HG03342 (cell line): ENCODE measurements at regions not wholly inside any gene's neighbourhood (a gene's known extent, or its start where the extent isn't known, plus 50 kb on each side); places are given as distances from the start of the nearest gene placed in this dataset.

Experiments used
- ATAC-seq: cut with Tn5 transposase; IDR thresholded peaks from one replicate; pipeline ENCODE4 v1.9.1; 2021; ENCODE audit warnings: mild to moderate bottlenecking, moderate library complexity; ENCODE audit not compliant: unreplicated experiment

DNA sequence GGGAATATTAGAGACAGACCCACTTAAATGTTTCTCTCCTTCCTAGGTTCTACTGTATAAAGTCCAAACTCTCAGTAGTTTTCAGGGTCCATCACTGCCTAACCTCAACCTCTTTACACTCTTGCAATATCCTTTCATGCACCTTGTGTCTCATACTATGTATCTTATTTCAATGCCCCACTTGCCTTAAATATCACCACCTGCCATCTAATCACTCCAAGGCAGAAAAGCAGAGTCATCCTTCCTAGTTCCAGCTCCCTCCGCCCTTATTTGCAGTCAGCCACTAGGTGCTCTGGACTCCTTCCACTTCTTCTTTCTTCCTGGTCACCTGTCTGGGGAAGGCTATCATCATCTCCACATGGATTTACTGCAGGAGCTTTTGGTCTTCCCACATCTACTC is 322.0 kb downstream of the MFSD1 start:
- no peak for ATAC-seq

DNA sequence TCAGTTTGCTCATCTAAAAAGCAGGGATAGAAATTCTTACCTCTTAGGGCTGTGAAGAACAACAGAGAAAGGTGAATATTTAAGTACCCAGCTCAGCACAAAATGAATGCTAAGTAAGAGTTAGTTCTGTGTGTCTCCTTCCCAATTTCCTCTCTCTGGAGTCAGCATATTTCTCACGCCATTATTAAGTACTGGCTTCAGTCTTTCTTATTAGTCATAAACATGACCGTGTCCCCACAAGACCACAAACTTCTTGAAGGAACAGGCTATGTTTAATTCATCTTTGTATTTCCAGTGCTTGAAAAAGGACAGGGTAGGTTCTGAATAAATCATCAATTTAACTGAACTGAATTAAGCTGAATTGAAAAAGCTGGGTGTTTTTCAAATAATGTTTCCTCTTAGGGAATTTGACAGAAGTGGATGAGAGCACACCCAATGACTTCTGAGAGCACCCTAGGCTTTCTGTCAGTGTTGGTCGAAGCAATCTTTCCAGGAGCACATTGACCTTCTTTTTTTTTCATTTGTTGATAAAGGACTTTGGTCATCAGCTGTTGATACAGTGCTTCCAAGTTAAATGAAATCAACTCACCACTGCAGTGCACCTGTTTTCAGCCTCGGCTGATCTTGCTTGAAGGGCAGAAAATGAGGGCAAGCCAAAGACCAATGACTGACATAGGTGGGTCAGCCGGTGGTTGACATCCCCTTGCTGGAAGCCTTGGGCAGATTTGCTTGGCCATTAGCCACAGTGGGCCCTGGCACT is 324.6 kb downstream of the MFSD1 start:
- ATAC-seq: no peak

DNA sequence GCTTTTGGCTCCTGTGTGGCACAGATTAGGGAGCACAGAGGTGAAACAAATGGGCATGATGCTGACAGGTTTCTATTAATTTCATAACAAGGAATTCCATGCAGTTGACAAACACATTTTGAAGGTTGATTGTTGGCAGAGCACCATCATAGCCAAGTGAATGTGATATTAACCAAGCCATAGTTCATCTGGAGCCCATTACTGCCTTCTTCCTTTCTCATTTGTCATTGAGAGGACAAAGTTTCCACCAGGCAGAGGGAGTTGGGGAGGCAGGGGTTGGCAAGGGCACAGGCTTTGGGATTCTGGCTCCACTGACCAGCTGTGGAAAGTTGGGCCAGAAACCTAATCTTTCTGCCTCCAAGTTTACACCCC is 325.2 kb downstream of the MFSD1 start:
- ATAC-seq: no peak

DNA sequence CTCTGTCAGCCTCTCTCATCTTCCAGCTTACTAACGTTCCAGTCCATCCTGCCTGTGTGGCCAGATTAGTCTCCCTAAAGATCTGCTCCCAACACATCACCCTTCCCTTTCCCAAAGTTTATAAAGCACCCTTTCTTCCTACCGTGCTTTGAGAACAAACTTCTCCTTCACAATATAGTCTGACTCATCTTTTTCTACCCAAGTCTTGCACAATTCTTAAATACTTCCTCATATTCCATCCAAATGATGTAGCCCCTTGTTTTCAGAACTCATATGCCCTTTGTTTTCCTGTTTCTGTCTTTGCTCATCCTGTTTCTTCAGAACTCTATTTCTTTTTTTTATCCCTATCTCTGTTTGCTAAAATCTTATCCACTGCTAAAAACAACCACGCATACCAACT is 326.8 kb downstream of the MFSD1 start:
- no peak for ATAC-seq

DNA sequence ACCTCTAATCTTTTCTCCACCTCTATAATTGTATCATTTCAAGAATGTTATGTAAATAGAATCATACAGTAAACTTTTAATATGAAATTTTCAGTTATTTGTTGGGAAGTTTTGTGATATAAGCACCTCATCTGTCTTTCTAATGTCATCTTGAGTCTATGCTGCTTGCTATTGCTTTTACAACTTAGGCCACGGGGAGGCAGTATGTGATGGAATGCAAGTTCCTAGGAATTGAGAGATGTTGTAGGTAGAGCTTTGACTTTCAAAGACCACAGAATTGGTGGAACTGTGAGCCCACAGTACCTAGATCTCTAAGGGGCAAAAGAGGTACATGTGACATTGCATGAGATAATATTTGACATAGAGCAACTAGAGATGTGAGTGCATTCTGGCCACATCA is 328.3 kb downstream of the MFSD1 start:
- peak; percentile 73 for ATAC-seq

DNA sequence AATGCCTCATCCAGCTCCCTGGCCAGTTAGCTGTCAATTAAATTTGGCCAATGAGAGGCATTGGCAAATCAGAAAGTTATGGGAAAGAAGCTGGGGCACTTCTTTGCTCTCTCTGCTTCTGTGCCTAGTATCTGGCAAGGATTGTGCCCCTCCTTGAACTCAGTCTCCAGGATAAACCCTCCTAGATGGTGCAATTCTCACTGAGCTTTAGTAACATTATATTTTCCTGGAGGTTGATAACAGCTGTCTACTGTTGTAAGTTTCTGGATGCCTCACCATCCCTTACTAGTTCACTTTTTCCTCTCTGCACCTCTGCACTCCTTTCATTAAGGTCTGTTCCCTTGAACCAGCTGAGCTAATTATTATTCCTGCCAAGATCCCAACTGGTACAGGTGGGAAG is 329.5 kb downstream of the MFSD1 start:
- no peak for ATAC-seq

DNA sequence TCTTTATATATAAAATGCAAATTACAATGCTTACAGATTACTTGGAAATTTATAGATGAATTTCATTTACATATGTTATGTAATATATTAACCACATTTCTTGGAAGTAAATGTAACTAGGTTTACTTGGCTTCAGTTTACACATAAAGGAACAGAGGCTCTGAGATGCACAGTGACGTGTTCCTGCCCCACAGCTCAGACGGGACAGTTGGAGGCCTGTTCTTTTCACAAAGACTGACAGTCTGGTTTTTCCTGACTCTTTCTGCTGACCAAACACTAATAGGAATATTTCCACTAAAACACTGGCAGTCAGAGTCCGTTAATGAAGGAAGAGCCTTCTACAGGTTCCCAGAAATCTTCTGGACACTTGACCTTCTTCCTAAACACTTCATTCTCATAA is 336.1 kb downstream of the MFSD1 start:
- no peak for ATAC-seq

DNA sequence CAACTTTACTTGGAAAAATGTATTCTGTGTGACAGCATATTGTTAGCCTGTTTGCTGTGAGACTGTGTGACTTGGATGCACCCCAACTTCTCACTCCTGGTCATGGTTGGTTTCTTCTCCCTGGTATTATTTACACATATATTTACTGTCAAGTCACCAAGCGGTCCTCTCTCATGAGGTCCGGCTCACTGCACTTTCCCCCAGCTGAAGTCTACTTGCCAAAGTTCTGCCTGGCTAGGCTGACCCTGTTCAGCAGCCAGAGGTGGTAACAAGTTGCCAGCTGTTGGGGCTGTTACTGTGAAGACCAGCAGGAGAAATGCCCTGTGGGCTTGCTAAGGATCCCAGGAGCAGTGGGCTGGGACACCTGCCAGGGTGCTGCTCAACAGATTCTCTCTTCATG is 337.5 kb downstream of the MFSD1 start:
- ATAC-seq: no peak

DNA sequence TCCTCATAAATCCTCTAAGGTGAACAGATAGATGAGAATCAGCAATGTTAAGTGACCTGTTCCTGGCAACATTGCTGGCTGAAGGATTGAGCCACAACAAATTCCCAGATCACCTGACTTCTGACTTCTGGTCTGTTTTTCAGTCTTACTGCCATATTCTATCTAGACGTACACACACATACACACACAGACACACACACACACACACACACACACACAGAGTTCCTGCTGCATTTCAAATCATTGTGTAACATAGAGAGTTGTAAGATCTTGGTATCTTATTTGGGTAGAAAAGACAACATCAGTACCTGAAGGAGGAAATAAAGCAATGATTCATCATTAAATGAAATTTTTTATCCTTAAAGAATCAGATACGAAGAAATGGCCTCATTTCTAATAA is 342.6 kb downstream of the MFSD1 start:
- no peak for ATAC-seq

DNA sequence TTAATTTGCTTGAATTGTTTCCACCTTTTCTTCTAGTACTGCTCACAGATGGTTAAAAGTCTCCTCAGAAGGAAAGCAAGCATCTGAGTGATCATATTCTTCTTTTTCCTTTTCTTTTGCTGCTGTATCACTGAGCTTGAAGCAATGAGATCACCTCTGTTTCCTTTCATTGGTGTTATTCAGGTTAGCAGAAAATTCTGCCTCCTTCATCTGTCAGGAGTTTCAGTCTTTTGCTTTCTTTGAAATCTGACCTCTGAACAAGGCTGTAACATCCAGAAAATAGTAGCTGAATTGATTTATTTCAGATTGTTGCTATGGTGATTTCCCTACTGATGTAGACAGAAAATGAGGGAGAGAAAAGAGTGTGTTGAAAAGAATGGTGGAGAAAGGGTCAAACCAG is 343.0 kb downstream of the MFSD1 start:
- no peak for ATAC-seq

DNA sequence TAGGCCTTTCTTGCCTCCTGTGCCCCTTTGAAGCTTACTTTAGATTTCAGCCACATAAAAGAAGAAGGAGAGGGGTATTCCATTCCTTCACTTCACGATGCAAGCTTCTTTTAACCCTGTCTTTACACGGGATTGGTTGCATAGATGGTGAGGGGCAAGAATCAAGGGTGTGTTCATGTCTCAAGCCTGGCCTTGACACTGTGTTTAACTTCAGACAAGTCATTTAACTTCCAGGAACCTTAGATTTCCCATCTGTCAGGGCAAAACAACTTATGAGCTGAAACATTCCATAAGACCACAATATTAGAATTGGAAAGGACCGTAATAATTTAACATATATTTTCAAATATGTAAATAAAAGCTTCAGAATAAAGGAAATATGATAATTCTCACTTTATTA is 344.5 kb downstream of the MFSD1 start:
- no peak for ATAC-seq

DNA sequence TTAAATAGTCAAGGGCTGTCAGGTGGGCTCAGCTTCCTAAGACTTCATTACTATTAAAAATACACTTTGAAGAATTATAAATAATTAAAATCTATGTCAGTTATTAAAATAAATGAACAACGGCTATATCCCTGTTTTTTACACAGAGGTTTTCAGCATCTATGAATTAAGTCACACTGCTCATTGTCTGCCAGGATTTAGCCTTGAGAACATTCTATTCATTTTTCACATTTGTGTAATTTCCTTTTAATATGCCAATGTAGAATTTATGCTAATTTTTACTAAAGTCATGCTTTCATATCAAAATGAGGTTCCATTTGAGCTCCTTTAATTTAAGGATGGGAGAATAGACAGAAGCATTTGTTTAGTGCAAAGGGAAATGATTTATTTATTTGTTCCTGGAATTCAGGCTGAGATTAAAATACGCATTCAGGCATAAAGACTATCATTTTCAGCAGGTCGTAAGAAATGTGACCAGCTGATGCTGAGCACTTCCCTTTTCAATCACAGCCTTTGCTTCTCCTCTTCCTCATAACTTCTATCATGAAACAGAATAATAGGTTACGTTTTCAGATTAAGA is 345.1 kb downstream of the MFSD1 start:
- no peak for ATAC-seq

DNA sequence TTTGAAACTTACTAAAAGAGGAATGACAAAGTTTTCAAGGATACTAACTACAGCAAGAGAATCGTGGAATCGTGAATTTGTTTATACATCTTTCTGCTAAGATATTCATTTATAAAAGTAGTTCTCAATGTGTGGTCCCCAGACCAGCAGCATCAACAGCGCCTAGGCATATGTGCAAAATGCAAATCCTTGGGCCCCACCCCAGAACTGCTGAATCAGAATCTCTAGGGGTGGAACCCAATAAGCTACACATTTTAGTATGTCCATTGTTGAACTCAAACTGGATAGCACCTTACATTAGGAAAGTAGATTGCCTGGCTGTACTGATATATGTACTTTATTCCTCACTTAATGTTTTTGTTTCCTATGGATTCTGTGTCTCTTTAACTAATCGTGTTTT is 346.0 kb downstream of the MFSD1 start:
- ATAC-seq: no peak

DNA sequence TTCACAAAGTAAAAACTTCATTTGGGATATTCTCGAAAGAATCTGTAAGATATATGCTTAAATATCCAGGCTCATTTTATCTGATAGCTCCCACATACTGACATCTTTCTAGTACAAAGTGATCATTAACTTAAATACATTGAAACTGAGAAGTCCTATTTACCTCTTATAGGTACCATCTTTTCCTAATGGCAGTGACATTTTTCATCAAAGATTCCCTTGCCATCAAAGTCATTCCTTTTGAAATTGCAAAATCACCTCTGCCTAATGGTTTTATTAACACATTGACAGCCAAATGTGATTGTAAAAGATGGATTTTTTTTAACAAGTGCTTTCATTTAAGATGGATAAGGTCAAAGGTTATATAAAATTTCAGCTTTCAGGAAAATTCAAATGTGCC is 346.6 kb downstream of the MFSD1 start:
- no peak for ATAC-seq

DNA sequence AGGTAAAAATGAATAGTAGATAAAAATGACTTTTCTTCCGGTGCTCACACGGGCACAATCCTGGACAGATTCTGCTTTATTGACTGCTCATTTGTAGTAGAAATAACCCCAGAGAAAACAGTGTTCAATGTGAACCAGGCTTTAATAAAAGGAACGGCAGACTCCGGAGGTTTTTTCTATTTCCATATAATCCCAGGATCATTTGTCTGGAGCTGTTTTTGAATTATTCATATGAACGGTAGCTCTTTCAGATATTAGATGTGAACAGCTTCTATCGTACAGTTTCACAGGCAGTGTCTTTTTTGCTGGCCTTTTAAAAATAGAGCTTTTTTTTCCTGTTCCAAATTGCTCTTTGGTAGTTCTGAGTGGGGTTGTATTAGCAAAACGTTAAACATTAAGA is 347.3 kb downstream of the MFSD1 start:
- ATAC-seq: no peak

DNA sequence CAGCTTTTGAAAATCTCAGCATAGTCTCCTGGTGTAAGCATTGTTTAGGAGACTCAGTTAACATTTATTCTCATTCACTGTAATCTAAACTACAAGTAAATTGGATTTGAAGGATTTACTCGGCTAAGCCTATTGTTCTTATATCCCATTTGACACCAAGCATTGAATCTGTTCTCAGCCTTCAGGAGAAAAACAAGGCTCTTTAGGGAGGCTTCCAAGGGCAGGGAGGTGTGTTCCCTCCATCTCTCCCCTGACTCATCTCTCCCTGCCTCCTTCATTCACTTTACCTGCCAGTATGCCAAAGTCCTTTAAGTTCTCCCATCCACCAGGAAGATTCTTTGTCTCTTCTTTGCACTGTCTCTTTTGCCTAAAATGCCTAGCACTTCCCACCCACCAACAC is 347.8 kb downstream of the MFSD1 start:
- ATAC-seq: no peak

DNA sequence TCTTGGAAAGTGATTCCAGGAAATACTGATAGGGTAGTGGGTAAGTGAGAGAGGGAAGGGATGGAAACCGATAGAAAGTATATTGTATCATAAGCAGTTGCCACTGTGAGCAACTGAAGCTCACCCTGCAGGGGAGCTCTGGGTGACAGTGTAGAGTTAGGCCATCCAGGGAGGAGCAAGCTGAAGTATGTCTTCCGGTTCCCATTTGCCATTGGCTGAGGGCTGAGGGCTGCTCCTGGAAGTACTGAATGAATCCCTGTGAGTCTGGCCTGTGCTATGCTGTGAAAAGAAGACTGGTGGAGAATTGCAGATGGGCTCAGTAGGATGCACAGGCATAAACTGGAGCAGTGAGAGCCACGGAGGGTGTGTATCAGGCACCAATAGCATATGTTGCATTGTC is 348.3 kb downstream of the MFSD1 start:
- ATAC-seq: no peak

DNA sequence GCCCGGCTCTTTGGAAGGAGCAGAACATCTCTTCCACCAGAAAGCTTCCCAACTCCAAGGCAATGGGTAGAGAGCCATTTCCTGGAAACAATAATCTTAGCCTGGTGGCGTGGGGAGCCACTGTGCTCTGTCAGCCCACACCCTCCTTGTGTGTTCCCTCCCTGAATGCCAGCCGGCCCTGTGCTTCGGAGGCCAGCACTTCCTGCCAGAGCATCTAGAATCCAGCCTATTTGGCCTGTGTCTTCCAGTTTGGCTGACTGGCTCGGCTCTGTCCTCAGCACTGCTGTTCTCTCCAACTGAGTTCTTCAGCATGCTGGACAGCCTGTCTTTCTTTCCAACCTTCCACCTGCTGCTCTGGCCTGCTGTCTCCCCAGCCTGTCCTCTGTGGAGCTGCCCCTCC is 349.3 kb downstream of the MFSD1 start:
- no peak for ATAC-seq

DNA sequence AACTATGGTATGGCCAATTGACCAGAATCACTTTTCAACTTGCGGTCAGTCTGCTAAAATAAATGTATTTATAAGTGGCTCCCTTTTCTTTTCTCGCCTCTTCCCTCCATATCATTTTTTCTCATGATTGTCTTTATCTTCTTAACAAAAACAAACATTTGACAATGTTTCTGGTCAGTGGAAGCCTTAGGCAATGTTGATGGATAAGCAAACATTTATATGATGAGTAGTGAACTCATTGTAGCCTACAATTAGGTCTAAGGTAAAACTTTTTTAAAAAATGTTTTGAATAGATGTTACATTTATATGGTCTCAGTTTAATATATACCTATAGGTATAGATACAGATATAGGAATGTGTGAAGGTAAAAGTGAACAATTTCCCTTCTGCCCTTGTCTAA is 355.4 kb downstream of the MFSD1 start:
- no peak for ATAC-seq

DNA sequence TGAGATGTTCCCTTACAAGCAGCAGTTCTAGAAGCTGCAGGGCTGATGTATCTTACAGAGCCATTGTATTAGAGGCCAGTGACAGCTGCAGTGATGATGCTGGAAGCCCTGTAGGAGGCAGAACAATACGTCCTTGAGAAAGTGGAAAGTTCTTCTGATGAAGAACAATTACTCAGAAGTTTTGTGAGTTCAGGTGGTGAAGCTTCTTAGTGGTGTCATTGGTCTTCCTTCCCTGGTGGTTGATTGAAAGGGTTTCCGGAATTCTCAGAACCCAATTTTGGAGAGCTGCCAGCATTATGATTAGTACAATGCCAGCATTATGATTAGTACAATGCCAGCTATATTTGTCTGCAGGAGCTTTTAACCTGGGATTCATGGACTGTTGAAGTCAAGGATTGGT is 356.4 kb downstream of the MFSD1 start:
- peak; percentile 87 for ATAC-seq

DNA sequence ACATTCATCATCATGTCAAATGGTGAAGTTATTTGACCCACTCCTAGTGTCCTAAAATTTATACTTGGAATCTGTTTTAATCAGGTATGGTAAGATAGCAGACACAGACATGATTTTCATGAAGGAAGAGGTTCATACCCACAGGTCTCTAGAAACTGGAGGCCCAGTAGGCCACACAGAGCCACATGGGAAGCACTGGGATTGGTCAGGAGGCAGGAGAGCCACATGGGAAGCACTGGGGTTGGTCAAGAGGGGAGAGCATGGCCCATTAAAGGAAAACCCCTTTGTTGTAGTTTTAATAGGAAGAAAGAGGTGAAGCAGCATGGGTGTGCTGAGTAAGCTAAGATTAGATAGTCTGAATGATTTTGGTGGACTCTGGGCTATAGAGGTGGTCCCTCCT is 356.9 kb downstream of the MFSD1 start:
- ATAC-seq: no peak

DNA sequence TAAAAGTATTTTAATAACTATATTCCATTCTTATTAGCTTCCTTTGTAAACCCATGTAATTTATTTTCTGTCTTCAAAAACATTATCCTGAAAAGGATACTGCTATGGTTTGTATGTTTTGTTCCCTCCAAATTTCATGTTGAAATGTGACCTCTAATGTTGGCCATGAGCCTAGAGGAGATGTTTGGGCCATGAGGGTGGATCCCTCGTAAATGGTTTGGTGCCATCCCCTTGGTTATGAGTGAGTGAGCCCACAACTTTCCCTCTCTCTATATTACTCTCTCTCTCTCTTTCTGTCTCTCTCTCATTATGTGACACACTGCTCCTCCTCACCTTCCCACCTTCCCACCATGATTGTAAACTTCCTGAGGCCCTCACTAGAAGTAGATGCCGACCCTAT is 357.7 kb downstream of the MFSD1 start:
- no peak for ATAC-seq

DNA sequence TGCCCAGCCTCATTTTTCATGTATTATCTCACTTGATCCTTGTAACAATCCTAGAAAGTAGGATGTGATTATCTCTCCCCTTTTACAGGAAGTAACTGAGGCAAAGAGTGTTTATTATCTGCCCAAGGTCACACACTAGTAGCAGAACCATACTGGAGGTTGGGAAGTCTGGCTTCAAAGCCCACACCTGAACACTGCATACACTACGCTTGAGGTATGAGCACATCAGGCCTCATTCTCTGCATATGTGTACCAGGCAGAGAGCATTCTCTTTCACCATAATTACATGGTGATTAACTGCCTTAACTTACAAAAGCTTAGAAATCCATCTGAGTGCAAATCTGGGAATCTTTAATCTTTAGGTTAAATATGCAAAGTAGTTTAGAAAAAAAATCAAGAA is 361.8 kb downstream of the MFSD1 start:
- no peak for ATAC-seq
